ENCODE measurements at regions not wholly inside any gene's neighbourhood (a gene's known extent, or its start where the extent isn't known, plus 50 kb on each side); places are given as distances from the start of the nearest gene placed in this dataset.

DNA sequence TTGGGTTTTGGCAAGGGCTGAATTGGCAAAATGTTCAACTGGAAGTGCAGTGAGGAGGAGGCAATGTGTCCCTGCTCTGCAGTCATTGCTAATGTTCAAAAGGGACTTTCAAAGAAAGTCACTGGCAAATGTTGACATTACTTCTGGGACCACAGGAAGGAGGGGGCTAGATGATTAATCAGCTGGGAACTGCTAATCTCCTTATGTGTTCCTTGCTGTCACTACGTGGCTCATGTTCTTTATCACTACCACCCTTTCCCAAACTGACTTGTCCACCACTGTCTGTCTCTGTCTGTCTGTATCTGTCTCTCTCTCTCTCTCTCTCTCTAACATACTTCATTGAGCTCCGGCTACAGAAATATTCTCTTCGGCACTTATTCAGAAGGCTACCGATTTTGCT lies 86.9 kb upstream of the MTPN start:
- no peak for TF ChIP-seq EP300 (IDR thresholded peaks at IDR 0.05)
- TF ChIP-seq, protein P1, sequence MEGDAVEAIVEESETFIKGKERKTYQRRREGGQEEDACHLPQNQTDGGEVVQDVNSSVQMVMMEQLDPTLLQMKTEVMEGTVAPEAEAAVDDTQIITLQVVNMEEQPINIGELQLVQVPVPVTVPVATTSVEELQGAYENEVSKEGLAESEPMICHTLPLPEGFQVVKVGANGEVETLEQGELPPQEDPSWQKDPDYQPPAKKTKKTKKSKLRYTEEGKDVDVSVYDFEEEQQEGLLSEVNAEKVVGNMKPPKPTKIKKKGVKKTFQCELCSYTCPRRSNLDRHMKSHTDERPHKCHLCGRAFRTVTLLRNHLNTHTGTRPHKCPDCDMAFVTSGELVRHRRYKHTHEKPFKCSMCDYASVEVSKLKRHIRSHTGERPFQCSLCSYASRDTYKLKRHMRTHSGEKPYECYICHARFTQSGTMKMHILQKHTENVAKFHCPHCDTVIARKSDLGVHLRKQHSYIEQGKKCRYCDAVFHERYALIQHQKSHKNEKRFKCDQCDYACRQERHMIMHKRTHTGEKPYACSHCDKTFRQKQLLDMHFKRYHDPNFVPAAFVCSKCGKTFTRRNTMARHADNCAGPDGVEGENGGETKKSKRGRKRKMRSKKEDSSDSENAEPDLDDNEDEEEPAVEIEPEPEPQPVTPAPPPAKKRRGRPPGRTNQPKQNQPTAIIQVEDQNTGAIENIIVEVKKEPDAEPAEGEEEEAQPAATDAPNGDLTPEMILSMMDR (IDR thresholded peaks at IDR 0.05), result no peak
